ENCODE measurements at regions not wholly inside any gene's neighbourhood (a gene's known extent, or its start where the extent isn't known, plus 50 kb on each side); places are given as distances from the start of the nearest gene placed in this dataset.
"Not testable (repeated sequence)": the region's sequence is repeated elsewhere in the genome, so short reads cannot be mapped to it uniquely, and the experiment has no call there.

GRCh38 chr6:134797400-134798113 lies 152.3 kb downstream of the ALDH8A1 start:
- no peak for TF ChIP-seq EZH2phosphoT487 (IDR thresholded peaks at IDR 0.05; ENCODE audit: borderline replicate concordance, low read length)
- TF ChIP-seq CTCF (IDR thresholded peaks at IDR 0.05; ENCODE audit: low read depth, low read length, poor library complexity, severe bottlenecking): no peak
- Histone ChIP-seq H3K9me2 (replicated peaks; ENCODE audit: control insufficient read depth, low read length) (no peaks in the 10 kb centered on the region), H3K27me3 (ENCODE audit: control insufficient read depth, low read length) (no peaks in the 10 kb centered on the region), H3K4me2 (ENCODE audit: low read length) (no peak overlapping the region), H3K27ac (ENCODE audit: low read depth, low read length) (no peak overlapping the region), H3F3A (ENCODE audit: control insufficient read depth, insufficient read depth) (no peaks in the 10 kb centered on the region), H4K20me1 (ENCODE audit: control insufficient read depth, insufficient read depth, low read depth, low read length) (no peaks in the 10 kb centered on the region), H3K4me3 (ENCODE audit: low read length) (no peak overlapping the region), H3K9me3 (ENCODE audit: control insufficient read depth, insufficient read depth, low read length) (no peaks in the 10 kb centered on the region), H3K4me1 (ENCODE audit: control insufficient read depth, low read length) (no peaks in the 10 kb centered on the region), H3K36me3 (ENCODE audit: control insufficient read depth, low read length) (no peaks in the 10 kb centered on the region), H3K79me2 (ENCODE audit: control insufficient read depth, low read length) (no peaks in the 10 kb centered on the region)

- no peaks in the 10 kb centered on the region for H3K27me3 ChIP-seq (ENCODE audit: control insufficient read depth, low read length)
- no peak overlapping the region for H3K4me3 ChIP-seq (ENCODE audit: low read length)
- no peaks in the 10 kb centered on the region for H4K20me1 ChIP-seq (ENCODE audit: control insufficient read depth, insufficient read depth, low read depth, low read length)
- no peak overlapping the region for H3K27ac ChIP-seq (ENCODE audit: low read depth, low read length)
- no peaks in the 10 kb centered on the region for H3K4me1 ChIP-seq (ENCODE audit: control insufficient read depth, low read length)
- H3K36me3 ChIP-seq (ENCODE audit: control insufficient read depth, low read length): no peaks in the 10 kb centered on the region
- no peaks in the 10 kb centered on the region for H3K79me2 ChIP-seq (ENCODE audit: control insufficient read depth, low read length)
- no peak overlapping the region for H3K4me2 ChIP-seq (ENCODE audit: low read length)
- no peaks in the 10 kb centered on the region for H3K9me2 ChIP-seq (replicated peaks; ENCODE audit: control insufficient read depth, low read length)
- no peaks in the 10 kb centered on the region for H3K9me3 ChIP-seq (ENCODE audit: control insufficient read depth, insufficient read depth, low read length)
- no peaks in the 10 kb centered on the region for H3F3A ChIP-seq (ENCODE audit: control insufficient read depth, insufficient read depth)
- TF ChIP-seq CTCF (IDR thresholded peaks at IDR 0.05; ENCODE audit: low read depth, low read length, poor library complexity, severe bottlenecking) (no peak), EZH2phosphoT487 (IDR thresholded peaks at IDR 0.05; ENCODE audit: borderline replicate concordance, low read length) (no peak)
Observed at GRCh38 chr6:134795691-134796090, 154.2 kb downstream of the ALDH8A1 start.

GRCh38 chr6:134795001-134795400 lies 154.9 kb downstream of the ALDH8A1 start:
- H3K4me3 ChIP-seq (ENCODE audit: low read length): no peak overlapping the region
- H3K9me2 ChIP-seq (replicated peaks; ENCODE audit: control insufficient read depth, low read length): no peaks in the 10 kb centered on the region
- no peak overlapping the region for H3K27ac ChIP-seq (ENCODE audit: low read depth, low read length)
- no peaks in the 10 kb centered on the region for H4K20me1 ChIP-seq (ENCODE audit: control insufficient read depth, insufficient read depth, low read depth, low read length)
- TF ChIP-seq CTCF (IDR thresholded peaks at IDR 0.05; ENCODE audit: low read depth, low read length, poor library complexity, severe bottlenecking) (no peak), EZH2phosphoT487 (IDR thresholded peaks at IDR 0.05; ENCODE audit: borderline replicate concordance, low read length) (no peak)
- H3K4me1 ChIP-seq (ENCODE audit: control insufficient read depth, low read length): no peaks in the 10 kb centered on the region
- H3K36me3 ChIP-seq (ENCODE audit: control insufficient read depth, low read length): no peaks in the 10 kb centered on the region
- no peaks in the 10 kb centered on the region for H3K27me3 ChIP-seq (ENCODE audit: control insufficient read depth, low read length)
- H3K79me2 ChIP-seq (ENCODE audit: control insufficient read depth, low read length): no peaks in the 10 kb centered on the region
- H3F3A ChIP-seq (ENCODE audit: control insufficient read depth, insufficient read depth): no peaks in the 10 kb centered on the region
- no peaks in the 10 kb centered on the region for H3K9me3 ChIP-seq (ENCODE audit: control insufficient read depth, insufficient read depth, low read length)
- H3K4me2 ChIP-seq (ENCODE audit: low read length): no peak overlapping the region

- not testable (repeated sequence) for H3K27me3 ChIP-seq (ENCODE audit: control insufficient read depth, low read length); H4K20me1 ChIP-seq (ENCODE audit: control insufficient read depth, insufficient read depth, low read depth, low read length); H3K4me2 ChIP-seq (ENCODE audit: low read length); H3K9me2 ChIP-seq (replicated peaks; ENCODE audit: control insufficient read depth, low read length); H3K36me3 ChIP-seq (ENCODE audit: control insufficient read depth, low read length); H3K4me1 ChIP-seq (ENCODE audit: control insufficient read depth, low read length); H3F3A ChIP-seq (ENCODE audit: control insufficient read depth, insufficient read depth); H3K4me3 ChIP-seq (ENCODE audit: low read length); H3K9me3 ChIP-seq (ENCODE audit: control insufficient read depth, insufficient read depth, low read length); H3K79me2 ChIP-seq (ENCODE audit: control insufficient read depth, low read length); H3K27ac ChIP-seq (ENCODE audit: low read depth, low read length)
Observed at GRCh38 chr6:134791243-134791843, 158.6 kb downstream of the ALDH8A1 start.

Data from DOHH2 (cell line).